ENCODE measurements at regions not wholly inside any gene's neighbourhood (a gene's known extent, or its start where the extent isn't known, plus 50 kb on each side); places are given as distances from the start of the nearest gene placed in this dataset.

DNA sequence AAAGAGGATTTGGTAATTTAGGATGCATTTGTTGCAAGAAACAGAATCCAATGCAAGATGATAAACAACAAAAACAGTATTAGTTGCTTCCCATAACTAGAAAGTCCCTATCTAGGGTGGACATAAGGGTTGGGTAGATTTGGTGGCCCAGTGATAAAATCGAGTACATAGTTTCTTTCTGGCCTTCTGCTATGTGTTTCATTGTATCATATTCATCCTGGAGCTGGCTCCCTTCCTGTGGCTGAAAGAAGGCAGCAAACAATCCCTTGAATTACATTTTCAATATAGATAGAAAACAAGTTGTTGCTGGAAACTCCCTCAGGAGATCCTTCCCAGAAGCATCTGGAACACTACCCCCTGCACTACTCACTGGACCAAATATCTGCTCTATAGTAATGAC, 135.1 kb downstream of the ID4 start:
- Histone ChIP-seq H3K4me3 (no peak overlapping the region), H3K9me3 (no peaks in the 10 kb centered on the region), H3K27ac (no peak overlapping the region), H3K36me3 (no peaks in the 10 kb centered on the region), H3K27me3 (replicated peaks in 1 of 7) (no peaks in the 10 kb centered on the region), H3K4me1 (no peaks in the 10 kb centered on the region)
- intact Hi-C loops (cut with DNase I; ENCODE audit: low total_unique reads): no loop called here
- DNase-seq: no peak
- 59 to 81% (median 70%) methylated on average over 1 of the region's 1 CpG for WGBS, 5 donors
- TF ChIP-seq POLR2AphosphoS5 (IDR thresholded peaks at IDR 0.05) (no peak), POLR2A (IDR thresholded peaks at IDR 0.05) (no peak)
- TF ChIP-seq, protein P1, sequence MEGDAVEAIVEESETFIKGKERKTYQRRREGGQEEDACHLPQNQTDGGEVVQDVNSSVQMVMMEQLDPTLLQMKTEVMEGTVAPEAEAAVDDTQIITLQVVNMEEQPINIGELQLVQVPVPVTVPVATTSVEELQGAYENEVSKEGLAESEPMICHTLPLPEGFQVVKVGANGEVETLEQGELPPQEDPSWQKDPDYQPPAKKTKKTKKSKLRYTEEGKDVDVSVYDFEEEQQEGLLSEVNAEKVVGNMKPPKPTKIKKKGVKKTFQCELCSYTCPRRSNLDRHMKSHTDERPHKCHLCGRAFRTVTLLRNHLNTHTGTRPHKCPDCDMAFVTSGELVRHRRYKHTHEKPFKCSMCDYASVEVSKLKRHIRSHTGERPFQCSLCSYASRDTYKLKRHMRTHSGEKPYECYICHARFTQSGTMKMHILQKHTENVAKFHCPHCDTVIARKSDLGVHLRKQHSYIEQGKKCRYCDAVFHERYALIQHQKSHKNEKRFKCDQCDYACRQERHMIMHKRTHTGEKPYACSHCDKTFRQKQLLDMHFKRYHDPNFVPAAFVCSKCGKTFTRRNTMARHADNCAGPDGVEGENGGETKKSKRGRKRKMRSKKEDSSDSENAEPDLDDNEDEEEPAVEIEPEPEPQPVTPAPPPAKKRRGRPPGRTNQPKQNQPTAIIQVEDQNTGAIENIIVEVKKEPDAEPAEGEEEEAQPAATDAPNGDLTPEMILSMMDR (IDR thresholded peaks at IDR 0.05 in 8 of 11, conservative IDR thresholded peaks at IDR 0.05 in 3 of 11): no peak

DNA sequence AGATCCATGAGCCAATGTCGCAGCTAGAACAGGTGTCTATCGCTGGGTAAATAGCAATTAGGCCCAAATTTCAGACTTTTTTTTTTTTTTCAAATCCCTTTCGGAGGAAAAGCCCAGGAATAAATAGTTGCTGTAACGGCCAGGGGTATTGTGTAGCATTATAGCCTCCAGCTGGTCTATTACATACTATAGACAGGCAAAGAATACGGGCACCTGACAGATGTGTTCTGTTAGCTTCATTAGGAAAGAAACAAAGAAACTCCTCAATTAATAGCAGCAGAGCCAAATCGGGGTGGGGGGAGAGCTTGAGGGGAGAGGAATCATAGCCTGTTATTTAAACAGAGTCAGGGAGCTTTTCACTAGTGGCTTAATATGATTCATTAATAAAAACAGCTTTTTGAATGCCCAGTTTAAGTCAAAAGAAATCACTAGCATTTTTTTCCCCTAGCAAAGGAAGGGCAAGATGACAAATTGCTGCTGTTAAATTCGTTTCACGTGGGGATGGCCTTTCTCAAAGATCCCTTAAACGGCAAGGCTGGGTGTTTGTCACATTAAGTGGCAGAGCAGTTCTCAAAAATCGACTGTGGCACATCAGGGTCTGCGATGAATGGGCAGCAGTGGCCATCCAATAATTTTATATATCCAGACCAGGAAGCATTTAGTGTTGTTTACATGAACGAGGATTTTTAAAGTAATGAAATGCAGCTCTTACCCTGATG, 139.4 kb downstream of the ID4 start:
- Histone ChIP-seq H3K9me3 (no peaks in the 10 kb centered on the region), H3K27ac (no peak overlapping the region), H3K4me1 (no peaks in the 10 kb centered on the region), H3K36me3 (no peaks in the 10 kb centered on the region), H3K4me3 (no peak overlapping the region), H3K27me3 (replicated peaks in 1 of 7) (no peaks in the 10 kb centered on the region)
- intact Hi-C loops (cut with DNase I; ENCODE audit: low total_unique reads): no loop called here
- TF ChIP-seq, protein P1 (IDR thresholded peaks at IDR 0.05 in 8 of 11, conservative IDR thresholded peaks at IDR 0.05 in 3 of 11): no peak
- TF ChIP-seq POLR2AphosphoS5 (IDR thresholded peaks at IDR 0.05) (no peak), POLR2A (IDR thresholded peaks at IDR 0.05) (no peak)
- DNase-seq: no peak
- 58 to 73% (median 69%) methylated on average over 12 of the region's 12 CpGs for WGBS, 5 donors

DNA sequence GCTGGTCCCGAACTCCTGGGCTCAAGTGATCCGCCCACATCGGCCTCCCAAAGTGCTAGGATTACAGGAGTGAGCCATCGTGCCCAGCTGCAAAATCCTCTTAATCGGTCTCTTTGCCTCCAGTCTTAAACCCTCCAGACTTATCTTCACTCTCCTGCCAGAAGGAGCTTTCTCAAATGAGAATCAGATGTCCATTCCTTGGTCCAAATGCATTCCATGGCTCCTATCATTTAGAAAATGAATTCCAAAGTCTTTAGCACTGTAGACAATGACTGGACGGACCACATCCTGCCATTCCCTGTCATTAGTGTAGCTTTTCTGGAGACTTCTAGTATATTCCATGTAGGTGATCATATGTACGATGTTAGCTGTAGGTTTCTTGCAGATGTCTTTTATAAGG, 141.9 kb downstream of the ID4 start:
- WGBS, 5 donors: 86 to 95% (median 87%) methylated on average over 7 of the region's 7 CpGs
- Histone ChIP-seq H3K4me1 (no peaks in the 10 kb centered on the region), H3K27me3 (replicated peaks in 1 of 7) (no peaks in the 10 kb centered on the region), H3K9me3 (no peaks in the 10 kb centered on the region), H3K27ac (no peak overlapping the region), H3K4me3 (no peak overlapping the region), H3K36me3 (no peaks in the 10 kb centered on the region)
- DNase-seq: no peak
- TF ChIP-seq POLR2AphosphoS5 (IDR thresholded peaks at IDR 0.05) (no peak), POLR2A (IDR thresholded peaks at IDR 0.05) (no peak)
- TF ChIP-seq, protein P1 (IDR thresholded peaks at IDR 0.05 in 8 of 11, conservative IDR thresholded peaks at IDR 0.05 in 3 of 11): no peak
- intact Hi-C loops (cut with DNase I; ENCODE audit: low total_unique reads): no loop called here

DNA sequence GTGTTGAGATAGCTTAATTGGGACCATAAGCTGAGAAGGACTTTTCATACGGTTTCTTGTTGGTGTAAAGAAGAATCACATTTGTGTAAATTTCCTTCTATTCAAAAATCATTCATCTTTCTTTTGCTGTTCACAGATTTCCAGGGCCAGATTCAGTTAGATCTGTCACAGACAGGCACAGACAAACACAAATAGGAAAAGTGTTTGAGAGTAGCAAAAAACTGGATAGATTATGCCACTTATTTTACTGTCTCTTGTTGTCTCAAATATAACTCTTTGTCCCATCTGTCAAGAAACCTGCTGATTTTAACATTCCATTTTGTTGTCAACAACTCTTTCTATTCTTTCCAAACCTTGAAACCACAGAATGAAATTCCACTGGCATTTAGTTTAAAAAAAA, 142.8 kb downstream of the ID4 start:
- no peak overlapping the region for H3K27ac ChIP-seq
- no peaks in the 10 kb centered on the region for H3K27me3 ChIP-seq (replicated peaks in 1 of 7)
- no peaks in the 10 kb centered on the region for H3K36me3 ChIP-seq
- TF ChIP-seq POLR2AphosphoS5 (IDR thresholded peaks at IDR 0.05) (no peak), POLR2A (IDR thresholded peaks at IDR 0.05) (no peak)
- TF ChIP-seq, protein P1 (IDR thresholded peaks at IDR 0.05 in 8 of 11, conservative IDR thresholded peaks at IDR 0.05 in 3 of 11): no peak
- DNase-seq: no peak
- no peak overlapping the region for H3K4me3 ChIP-seq
- no peaks in the 10 kb centered on the region for H3K4me1 ChIP-seq
- no peaks in the 10 kb centered on the region for H3K9me3 ChIP-seq
- intact Hi-C loops (cut with DNase I; ENCODE audit: low total_unique reads): no loop called here
- 61 to 85% (median 74%) methylated on average over 1 of the region's 1 CpG for WGBS, 5 donors

Data from spleen (tissue), 11 donors.